D721Med (cell line): ENCODE measurements at regions not wholly inside any gene's neighbourhood (a gene's known extent, or its start where the extent isn't known, plus 50 kb on each side); places are given as distances from the start of the nearest gene placed in this dataset.

Source experiments
- DNase-seq: peaks from one replicate; pipeline ENCODE4 v3.0.0; 2011; ENCODE audit warnings: low spot score; ENCODE audit not compliant: insufficient read length
- FAIRE-seq: peaks from 2 replicates; lab custom pipeline; 2011; peaks lifted over from hg19 to GRCh38; lab: Jason Lieb, UNC
- TF ChIP-seq, protein P1 (sequence below): IDR thresholded peaks from 2 replicates; pipeline ENCODE4 v1.5.1; 2012; ENCODE audit warnings: mild to moderate bottlenecking, control low read depth; ENCODE audit not compliant: insufficient read depth; ENCODE audit errors: missing control alignments

DNA sequence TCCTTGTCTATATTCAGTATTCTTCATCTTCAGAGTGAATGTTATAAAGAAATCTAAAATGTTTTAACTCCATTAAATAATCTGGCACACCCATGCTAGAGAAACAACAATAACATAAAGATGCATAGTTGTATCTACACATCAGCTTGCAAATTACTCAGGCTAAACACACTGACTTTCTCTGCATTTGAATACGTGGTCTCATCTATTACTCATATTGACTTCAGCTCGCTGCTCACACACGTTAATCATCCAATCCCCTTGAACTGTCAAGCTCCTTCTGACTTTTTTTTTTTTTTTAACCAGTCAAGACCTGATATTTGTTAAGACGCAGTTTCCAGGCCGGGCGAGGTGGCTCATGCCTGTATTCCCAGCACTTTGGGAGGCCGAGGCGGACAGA lies 1137.3 kb upstream of the CADM2 start:
- no peak for FAIRE-seq
- no peak for DNase-seq
- TF ChIP-seq, protein P1, sequence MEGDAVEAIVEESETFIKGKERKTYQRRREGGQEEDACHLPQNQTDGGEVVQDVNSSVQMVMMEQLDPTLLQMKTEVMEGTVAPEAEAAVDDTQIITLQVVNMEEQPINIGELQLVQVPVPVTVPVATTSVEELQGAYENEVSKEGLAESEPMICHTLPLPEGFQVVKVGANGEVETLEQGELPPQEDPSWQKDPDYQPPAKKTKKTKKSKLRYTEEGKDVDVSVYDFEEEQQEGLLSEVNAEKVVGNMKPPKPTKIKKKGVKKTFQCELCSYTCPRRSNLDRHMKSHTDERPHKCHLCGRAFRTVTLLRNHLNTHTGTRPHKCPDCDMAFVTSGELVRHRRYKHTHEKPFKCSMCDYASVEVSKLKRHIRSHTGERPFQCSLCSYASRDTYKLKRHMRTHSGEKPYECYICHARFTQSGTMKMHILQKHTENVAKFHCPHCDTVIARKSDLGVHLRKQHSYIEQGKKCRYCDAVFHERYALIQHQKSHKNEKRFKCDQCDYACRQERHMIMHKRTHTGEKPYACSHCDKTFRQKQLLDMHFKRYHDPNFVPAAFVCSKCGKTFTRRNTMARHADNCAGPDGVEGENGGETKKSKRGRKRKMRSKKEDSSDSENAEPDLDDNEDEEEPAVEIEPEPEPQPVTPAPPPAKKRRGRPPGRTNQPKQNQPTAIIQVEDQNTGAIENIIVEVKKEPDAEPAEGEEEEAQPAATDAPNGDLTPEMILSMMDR = no peak

DNA sequence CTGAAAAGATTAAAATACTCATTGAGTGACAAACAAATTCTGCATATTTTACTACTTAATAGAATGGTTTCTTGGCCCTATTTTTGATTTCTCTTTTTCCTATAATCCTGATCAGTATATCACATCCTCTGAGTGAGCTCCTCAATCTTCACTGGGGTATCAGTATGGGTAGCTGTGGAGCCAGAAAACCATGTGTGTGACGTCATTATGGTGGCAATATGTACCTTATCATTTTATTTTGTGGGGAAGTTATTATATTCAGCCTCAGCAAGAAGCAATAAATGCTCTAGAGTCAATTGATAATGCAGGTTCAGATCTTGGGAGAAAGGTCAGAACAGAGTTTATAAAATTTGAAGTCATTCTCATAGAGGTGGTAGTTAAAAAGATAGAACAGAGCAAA lies 1135.7 kb upstream of the CADM2 start:
- TF ChIP-seq, protein P1 = no peak
- FAIRE-seq (no peak), DNase-seq (no peak)

DNA sequence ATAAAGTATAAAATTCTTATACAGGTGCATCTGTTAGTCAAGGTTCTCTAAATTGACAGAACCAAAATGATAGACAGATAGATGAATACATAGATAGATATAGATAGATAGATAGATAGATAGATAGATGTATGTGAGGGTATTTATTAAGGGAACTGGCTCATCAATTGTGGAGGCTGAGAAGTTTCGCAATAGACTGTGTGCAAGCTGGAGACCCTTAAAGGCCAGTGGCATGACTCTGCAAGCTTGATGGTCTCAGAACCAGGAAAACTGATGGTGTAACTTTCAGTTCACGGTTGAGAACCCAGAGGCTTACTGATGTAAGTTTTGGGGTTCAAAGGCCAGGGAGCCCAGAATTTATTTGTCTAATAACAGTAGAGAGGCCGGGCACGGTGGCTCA lies 1123.7 kb upstream of the CADM2 start:
- FAIRE-seq (no peak), DNase-seq (no peak)
- TF ChIP-seq, protein P1 = no peak

DNA sequence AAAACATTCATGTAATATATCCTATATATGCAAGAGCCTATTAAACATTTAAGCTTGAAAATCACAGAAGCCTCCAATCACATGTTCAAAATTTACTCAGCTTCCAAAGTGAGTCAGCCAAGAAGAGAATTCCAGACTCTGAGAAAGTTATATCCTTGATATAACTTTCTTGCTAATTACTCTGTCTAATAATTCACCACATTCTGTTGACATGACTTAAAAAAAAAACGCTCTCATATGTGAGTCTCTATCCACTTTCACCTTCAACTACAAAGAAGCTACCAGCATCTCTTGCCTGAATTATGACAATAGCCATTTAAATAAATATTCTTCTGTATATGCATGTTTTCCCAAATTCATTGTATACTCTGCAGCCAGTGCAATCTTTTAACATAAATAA lies 1116.3 kb upstream of the CADM2 start:
- TF ChIP-seq, protein P1 = no peak
- DNase-seq (no peak), FAIRE-seq (no peak)

DNA sequence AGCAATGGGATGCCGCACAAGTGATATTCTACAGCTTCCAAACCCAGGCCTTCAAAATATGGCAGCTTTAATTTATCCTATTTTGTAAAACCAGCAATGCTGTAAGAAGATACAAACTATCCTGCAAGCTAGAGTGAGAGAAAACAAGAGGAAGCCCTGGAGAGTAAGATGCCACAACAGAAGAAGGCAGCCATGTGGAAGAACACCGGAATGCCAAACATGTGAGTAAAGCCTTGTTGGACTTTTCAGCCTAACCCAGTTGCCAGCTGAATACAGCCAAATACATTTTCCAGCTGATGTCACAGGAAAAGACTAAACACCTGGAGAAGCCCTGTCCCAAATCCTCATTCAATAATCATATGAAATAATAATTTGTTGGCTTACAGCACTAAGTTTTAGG lies 1115.1 kb upstream of the CADM2 start:
- TF ChIP-seq, protein P1 = no peak
- FAIRE-seq = no peak
- no peak for DNase-seq

DNA sequence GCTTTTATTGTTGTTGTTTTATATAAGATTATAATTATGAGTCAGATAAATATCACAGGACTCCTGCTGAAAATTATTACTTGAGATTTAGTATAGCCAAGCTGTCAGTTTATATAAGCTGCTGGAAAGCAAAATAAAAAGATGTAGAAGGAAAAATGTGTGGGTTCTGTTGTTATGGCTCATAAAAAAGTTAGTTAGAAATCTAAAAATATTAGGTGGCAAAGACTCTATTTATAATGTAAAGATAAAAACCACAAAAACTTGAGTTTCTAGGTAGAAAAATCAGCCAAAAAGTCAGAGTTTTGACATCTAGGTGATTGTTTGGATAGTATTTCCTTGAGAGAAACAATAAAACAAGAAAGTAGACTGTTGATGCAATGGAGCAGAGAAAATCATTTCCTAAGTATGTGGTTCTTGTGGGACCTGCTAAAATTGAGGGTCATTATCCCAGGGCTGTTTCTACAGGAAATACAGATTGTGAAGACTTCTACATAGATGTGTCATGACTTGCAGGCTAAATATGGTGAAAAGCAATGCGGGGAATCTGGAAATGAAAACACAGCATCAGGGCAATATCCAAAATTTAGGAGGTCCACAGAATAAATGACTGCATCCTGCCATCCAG lies 1109.6 kb upstream of the CADM2 start:
- TF ChIP-seq, protein P1 = no peak
- FAIRE-seq = no peak

DNA sequence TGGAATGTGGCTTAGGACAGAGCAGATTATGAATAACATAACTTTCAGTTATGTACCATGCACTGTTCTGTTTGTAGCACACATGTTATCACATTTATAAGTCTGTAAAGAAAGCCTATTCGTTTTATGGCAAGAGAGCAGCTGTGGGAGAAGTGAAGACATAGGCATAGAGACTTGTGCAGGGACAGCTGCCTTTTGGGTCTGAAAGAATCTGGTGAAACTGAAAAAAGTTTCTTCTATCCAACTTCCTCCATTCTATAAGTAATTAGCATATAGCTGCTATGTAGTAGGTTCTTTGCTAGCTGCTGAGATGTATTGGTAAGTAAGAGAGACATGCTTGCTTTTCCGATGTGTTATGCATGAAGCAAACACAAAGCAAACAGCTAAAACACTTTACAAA lies 1095.4 kb upstream of the CADM2 start:
- DNase-seq (no peak), FAIRE-seq (no peak)
- TF ChIP-seq, protein P1 = no peak

More for the DNA sequence above, 1109.6 kb upstream of the CADM2 start:
- DNase-seq = no peak
